ENCODE measurements at regions not wholly inside any gene's neighbourhood (a gene's known extent, or its start where the extent isn't known, plus 50 kb on each side); places are given as distances from the start of the nearest gene placed in this dataset.
A peak's percentile ranks its signal among the peaks of the same experiment; 100 is the strongest.
"Not testable (repeated sequence)": the region's sequence is repeated elsewhere in the genome, so short reads cannot be mapped to it uniquely, and the experiment has no call there.

DNA sequence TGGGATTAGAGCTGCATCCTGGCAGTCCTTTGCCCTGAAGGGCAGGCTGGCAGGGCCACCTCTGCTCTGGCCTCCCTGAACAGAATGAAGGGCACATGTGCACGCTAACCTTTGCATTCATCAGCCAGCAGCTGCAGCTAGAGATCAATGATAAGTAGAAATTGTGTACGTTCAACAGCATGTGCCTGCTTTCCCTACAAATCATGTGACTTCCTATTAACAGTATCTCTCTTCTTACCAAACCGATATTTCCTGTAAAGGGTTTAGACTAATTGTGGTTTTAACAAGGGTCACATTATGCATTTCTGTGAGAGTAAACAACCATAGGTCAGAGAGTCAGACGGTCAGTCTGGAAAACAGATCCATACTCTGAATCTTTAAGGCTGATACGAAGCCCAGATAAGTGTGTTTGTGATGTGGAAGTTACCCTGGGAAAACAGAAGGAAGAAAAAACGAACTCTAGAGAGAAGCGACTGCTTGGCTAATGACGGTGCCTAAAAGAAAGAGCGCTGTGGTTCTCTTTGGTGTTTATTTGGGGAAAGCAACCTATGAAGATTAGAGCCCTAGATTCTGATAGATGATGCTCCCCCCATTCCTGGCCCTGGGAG is 219.4 kb downstream of the MAF start:
- peak overlapping the region; percentile 35 for H3K27ac ChIP-seq
- TF ChIP-seq, protein P1, sequence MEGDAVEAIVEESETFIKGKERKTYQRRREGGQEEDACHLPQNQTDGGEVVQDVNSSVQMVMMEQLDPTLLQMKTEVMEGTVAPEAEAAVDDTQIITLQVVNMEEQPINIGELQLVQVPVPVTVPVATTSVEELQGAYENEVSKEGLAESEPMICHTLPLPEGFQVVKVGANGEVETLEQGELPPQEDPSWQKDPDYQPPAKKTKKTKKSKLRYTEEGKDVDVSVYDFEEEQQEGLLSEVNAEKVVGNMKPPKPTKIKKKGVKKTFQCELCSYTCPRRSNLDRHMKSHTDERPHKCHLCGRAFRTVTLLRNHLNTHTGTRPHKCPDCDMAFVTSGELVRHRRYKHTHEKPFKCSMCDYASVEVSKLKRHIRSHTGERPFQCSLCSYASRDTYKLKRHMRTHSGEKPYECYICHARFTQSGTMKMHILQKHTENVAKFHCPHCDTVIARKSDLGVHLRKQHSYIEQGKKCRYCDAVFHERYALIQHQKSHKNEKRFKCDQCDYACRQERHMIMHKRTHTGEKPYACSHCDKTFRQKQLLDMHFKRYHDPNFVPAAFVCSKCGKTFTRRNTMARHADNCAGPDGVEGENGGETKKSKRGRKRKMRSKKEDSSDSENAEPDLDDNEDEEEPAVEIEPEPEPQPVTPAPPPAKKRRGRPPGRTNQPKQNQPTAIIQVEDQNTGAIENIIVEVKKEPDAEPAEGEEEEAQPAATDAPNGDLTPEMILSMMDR (conservative IDR thresholded peaks at IDR 0.05) = no peak

DNA sequence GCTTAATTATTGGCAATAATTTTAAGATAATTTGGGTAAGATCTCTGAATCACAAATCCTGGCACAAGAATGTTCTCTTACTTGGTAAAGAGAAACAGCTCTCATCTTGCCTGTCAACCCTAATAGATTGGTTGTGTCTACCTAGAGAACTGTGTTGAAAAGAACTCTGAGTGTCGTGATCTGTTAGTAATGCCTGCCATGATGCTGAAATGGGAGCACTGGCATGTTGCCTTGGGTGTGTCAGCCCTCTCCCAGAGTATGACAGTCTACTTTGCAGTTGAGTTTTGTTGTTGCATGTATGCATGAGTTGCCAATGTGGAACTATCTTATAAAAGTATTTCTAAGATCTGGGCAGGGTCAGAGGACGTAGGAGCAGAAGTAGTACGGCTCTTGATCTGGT is 221.4 kb downstream of the MAF start:
- TF ChIP-seq, protein P1 (conservative IDR thresholded peaks at IDR 0.05) = no peak
- H3K27ac ChIP-seq = no peak overlapping the region

DNA sequence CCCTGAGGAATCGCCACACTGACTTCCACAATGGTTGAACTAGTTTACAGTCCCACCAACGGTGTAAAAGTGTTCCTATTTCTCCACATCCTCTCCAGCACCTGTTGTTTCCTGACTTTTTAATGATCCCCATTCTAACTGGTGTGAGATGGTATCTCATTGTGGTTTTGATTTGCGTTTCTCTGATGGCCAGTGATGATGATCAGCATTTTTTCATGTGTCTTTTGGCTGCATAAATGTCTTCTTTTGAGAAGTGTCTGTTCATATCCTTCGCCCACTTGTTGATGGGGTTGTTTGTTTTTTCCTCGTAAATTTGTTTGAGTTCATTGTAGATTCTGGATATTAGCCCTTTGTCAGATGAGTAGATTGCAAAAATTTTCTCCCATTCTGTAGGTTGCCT is 223.5 kb downstream of the MAF start:
- not testable (repeated sequence) for H3K27ac ChIP-seq

DNA sequence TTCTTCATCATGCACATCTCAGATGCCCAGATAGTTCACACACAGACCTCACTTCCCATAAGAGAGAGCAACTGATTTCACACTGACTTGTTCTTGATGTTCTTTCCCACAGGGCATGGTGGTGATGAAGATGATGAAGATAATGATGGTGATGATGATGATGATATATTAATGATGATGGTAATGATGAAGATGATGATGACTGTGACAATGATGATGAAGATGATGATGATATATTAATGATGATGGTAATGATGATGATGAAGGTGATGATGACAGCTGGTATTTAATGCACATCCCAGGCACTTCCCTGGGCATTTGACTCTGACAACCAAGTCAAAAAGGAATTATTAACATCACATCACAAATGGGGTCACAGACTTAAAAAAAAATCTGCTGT is 225.2 kb downstream of the MAF start:
- TF ChIP-seq, protein P1 (conservative IDR thresholded peaks at IDR 0.05) = no peak
- no peak overlapping the region for H3K27ac ChIP-seq

DNA sequence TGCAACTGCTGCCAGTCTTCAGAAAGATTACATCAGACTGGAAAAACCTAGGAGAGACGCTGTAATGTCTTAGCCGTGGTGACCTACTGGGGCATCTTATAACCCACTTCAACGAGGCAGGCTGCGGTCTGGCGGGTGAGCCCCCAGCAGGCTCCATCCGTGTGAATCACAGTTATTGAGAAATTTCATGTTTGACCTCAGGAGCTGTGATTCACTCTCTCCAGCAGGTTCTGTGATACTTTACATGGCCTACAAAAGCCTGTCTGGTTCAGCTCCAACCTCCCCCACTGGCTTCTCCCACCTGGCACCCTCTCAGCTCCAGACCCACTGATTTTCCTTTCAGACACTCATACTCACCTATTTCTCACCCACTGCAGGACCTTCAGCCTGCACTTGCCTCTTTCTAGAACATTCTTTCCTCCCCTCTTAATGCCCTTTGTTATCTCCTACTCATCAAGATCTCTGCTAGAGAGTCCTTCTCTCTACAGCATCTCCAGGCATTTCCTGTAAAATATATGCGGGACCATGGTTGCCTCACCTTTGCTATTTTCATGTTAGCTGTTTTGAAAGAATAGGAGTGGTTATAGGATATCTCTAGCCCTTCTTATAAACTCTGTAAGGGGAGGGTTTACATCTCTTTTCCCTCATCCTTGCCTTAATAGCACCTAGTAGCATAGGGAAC is 227.9 kb downstream of the MAF start:
- TF ChIP-seq, protein P1 (conservative IDR thresholded peaks at IDR 0.05) = no peak
- peak overlapping the region; percentile 86 for H3K27ac ChIP-seq

DNA sequence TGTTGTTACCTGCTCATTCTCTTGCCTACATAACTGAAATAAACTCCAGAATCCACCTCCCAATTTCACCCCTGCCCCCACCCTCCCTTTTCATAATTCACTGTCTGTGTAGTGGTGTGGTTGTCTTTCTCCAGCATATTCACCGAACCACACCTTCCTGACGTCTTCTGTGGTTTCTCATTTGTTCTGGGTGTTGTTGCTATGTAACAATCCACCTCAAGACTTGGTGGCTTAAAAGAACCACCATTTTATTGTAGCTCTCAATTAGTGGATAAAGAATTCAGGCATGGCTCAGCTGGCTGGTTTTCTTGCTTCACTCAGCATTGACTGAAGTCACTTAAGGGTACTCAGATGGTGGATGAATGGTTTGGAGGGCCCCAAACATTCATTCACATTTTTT is 229.8 kb downstream of the MAF start:
- TF ChIP-seq, protein P1 (conservative IDR thresholded peaks at IDR 0.05) = no peak
- peak overlapping the region; percentile 86; the same call in 1 of the 2 replicates for H3K27ac ChIP-seq

DNA sequence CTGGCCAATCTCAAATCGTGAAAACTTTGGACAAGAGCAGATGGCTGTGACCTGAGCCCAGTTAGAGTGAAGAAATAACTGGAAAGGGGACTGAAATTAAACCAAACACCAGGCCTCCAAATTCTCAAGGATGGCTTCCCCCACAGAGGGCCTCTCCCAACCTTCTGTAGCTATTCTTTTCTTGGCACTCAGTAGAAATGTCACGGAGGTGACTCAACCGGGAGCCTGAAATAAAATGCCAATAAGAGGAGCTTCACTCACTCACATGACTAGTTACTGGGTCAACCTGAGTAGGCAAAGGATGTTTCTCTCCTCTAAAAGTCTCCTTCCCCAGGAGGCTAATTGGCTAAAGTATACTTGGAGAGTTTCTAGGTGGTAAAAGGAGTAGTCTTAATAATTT is 230.7 kb downstream of the MAF start:
- no peak overlapping the region for H3K27ac ChIP-seq
- TF ChIP-seq, protein P1 (conservative IDR thresholded peaks at IDR 0.05) = no peak

DNA sequence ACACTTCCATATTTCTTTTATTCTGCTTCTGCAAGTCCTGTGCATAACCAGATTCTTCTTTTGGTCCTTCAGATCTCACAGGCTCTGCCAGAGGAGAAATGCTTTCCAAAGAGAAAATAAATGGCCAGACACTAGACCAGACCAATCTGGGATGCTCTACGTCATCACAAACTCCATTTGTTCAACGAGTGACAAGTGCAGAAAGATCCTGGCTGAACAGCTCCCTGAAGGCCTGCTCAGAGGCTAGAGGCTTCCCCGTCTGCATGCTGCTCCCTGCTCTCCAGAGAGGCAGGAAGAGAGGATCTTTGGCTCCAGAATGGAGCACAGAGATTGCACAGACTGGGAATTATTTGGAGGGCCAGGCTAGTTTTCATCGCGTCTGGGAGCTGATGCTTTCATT is 232.7 kb downstream of the MAF start:
- TF ChIP-seq, protein P1 (conservative IDR thresholded peaks at IDR 0.05) = no peak
- no peak overlapping the region for H3K27ac ChIP-seq

Measured in VCaP (cell line).